OCI-LY3 (cell line): ENCODE measurements at regions not wholly inside any gene's neighbourhood (a gene's known extent, or its start where the extent isn't known, plus 50 kb on each side); places are given as distances from the start of the nearest gene placed in this dataset.

ENCODE experiments used
- CTCF ChIP-seq: fragments of 200-600, 300-600 bp; sonication (generic); IDR thresholded peaks from 2 replicates; pipeline ENCODE4 v1.5.1; 2014; ENCODE audit warnings: antibody characterized with exemption, low read length, low read depth
- EZH2phosphoT487 ChIP-seq: fragments of 200-600 bp; shearing (Covaris generic); IDR thresholded peaks from 2 replicates; pipeline ENCODE4 v1.6.1; 2018; ENCODE audit warnings: antibody characterized with exemption, mixed run types, low read depth

- no peak for TF ChIP-seq CTCF
- TF ChIP-seq EZH2phosphoT487, result no peak
Measured at GRCh38 chr14:54010981-54011380, 54.4 kb upstream of the BMP4 start.
